ENCODE measurements at regions not wholly inside any gene's neighbourhood (a gene's known extent, or its start where the extent isn't known, plus 50 kb on each side); places are given as distances from the start of the nearest gene placed in this dataset.

DNA sequence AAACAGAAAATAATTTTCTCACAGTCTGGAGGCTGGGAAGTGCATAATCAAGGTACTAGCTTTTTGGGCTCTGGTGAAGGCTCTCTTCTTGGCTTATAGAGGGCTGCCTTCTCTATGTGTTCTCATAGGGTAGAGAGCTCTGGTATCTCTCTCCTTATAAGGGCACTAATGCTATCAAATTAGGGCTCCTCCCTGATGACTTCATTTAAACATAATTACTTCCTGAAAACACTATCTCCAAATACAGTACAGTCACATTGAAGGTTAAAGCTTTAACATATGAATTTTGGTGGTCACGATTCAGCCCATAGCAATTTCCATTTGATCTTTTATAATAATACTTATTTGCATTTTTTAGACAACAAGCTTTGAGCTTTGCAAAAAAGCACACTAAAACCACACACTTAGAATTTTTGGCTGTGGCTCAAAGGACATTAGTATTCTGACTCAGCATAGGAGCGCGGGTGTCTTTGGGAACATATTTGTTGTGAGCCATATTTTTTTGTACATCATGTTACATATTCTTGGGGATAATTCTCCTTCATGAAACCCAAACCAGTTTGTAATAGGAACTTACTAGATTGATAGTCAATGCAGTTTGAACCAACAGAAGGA lies 808.1 kb upstream of the FBXO33 start:
- TF ChIP-seq, protein P1, sequence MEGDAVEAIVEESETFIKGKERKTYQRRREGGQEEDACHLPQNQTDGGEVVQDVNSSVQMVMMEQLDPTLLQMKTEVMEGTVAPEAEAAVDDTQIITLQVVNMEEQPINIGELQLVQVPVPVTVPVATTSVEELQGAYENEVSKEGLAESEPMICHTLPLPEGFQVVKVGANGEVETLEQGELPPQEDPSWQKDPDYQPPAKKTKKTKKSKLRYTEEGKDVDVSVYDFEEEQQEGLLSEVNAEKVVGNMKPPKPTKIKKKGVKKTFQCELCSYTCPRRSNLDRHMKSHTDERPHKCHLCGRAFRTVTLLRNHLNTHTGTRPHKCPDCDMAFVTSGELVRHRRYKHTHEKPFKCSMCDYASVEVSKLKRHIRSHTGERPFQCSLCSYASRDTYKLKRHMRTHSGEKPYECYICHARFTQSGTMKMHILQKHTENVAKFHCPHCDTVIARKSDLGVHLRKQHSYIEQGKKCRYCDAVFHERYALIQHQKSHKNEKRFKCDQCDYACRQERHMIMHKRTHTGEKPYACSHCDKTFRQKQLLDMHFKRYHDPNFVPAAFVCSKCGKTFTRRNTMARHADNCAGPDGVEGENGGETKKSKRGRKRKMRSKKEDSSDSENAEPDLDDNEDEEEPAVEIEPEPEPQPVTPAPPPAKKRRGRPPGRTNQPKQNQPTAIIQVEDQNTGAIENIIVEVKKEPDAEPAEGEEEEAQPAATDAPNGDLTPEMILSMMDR (IDR thresholded peaks at IDR 0.05) = no peak
- TF ChIP-seq POLR2A (IDR thresholded peaks at IDR 0.05) = no peak
- no peak for TF ChIP-seq POLR2AphosphoS5 (IDR thresholded peaks at IDR 0.05)
- TF ChIP-seq EP300 (IDR thresholded peaks at IDR 0.05) = no peak
